ENCODE measurements at regions not wholly inside any gene's neighbourhood (a gene's known extent, or its start where the extent isn't known, plus 50 kb on each side); places are given as distances from the start of the nearest gene placed in this dataset.

DNA sequence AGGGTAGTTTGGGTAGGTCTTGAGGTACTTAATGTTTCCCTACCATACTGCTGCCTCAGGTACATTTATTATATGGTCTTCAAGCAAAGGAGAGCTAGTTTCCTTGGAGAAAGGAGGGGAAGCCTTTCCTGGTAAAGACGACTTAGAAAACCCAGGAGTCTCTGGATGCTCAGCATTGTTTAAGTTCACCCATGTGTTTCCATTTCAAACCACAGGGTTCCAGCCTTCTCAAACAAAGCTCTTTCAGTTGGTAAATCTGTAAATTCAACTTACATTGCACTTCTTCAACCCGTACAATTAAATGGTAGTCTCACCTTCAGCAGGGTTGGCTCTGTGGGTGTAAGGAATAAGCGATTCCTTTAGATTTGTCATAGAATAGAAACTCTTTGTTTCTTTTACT lies 111.9 kb upstream of the UNC5C start:
- H3K36me3 Mint-ChIP-seq (ENCODE audit: low read depth): peaks cover 4% of the 10 kb centered on the region
- TF ChIP-seq, protein P1, sequence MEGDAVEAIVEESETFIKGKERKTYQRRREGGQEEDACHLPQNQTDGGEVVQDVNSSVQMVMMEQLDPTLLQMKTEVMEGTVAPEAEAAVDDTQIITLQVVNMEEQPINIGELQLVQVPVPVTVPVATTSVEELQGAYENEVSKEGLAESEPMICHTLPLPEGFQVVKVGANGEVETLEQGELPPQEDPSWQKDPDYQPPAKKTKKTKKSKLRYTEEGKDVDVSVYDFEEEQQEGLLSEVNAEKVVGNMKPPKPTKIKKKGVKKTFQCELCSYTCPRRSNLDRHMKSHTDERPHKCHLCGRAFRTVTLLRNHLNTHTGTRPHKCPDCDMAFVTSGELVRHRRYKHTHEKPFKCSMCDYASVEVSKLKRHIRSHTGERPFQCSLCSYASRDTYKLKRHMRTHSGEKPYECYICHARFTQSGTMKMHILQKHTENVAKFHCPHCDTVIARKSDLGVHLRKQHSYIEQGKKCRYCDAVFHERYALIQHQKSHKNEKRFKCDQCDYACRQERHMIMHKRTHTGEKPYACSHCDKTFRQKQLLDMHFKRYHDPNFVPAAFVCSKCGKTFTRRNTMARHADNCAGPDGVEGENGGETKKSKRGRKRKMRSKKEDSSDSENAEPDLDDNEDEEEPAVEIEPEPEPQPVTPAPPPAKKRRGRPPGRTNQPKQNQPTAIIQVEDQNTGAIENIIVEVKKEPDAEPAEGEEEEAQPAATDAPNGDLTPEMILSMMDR (IDR thresholded peaks at IDR 0.05): no peak
- no peak overlapping the region for H3K4me3 Mint-ChIP-seq
- DNase-seq: no peak
- H3K9me3 Mint-ChIP-seq: peaks cover 38% of the 10 kb centered on the region
- no peaks in the 10 kb centered on the region for H3K4me1 Mint-ChIP-seq
- peaks cover 8% of the 10 kb centered on the region for H3K27me3 Mint-ChIP-seq (ENCODE audit: low read depth, poor library complexity)
- H3K27ac Mint-ChIP-seq: no peak overlapping the region

DNA sequence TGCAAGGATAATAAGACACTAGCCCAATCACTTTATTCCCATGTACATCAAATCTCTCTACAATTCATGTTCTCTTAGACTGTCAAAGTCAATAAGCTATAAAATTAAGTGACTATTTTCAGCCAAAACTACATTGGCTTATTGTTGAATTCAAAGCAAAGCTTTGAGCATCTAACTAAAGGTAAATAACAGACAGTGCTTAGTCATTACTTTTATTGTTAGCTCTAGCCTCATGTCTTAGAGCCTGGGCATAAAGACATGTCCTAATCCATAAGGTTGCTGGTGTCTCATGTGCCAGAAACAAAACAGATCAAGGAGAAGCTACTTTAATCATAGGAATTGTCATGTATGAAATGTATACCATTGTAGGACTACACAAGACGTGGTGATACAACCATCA lies 103.1 kb upstream of the UNC5C start:
- TF ChIP-seq, protein P1 (IDR thresholded peaks at IDR 0.05): no peak
- H3K9me3 Mint-ChIP-seq: peaks cover 17% of the 10 kb centered on the region
- no peak for DNase-seq
- no peaks in the 10 kb centered on the region for H3K4me1 Mint-ChIP-seq
- no peak overlapping the region for H3K27ac Mint-ChIP-seq
- no peaks in the 10 kb centered on the region for H3K36me3 Mint-ChIP-seq (ENCODE audit: low read depth)
- peaks cover 4% of the 10 kb centered on the region for H3K27me3 Mint-ChIP-seq (ENCODE audit: low read depth, poor library complexity)
- no peak overlapping the region for H3K4me3 Mint-ChIP-seq

DNA sequence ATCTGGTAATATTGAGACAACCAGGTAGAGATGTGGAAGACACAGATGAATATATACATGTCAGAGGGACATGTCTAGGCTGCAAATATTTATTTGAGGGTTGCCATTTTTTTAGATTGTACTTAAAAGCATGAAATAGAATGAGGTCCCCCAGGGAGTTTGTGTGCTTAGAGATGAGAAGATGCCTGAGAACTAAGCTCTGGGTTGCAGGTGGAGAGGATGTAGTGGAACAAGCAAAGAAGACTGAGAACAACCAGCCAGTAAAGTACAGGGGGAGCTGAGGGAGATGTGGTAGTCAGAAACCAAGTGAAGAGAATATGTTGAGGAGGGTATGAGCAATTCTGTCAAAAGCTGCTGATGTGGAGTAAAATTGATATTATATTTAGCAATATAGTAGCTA lies 95.6 kb upstream of the UNC5C start:
- Mint-ChIP-seq H3K4me3 (no peak overlapping the region), H3K27me3 (ENCODE audit: low read depth, poor library complexity) (no peaks in the 10 kb centered on the region), H3K36me3 (ENCODE audit: low read depth) (no peaks in the 10 kb centered on the region), H3K4me1 (peaks cover 11% of the 10 kb centered on the region), H3K27ac (no peak overlapping the region), H3K9me3 (no peaks in the 10 kb centered on the region)
- DNase-seq: no peak
- TF ChIP-seq, protein P1 (IDR thresholded peaks at IDR 0.05): no peak

DNA sequence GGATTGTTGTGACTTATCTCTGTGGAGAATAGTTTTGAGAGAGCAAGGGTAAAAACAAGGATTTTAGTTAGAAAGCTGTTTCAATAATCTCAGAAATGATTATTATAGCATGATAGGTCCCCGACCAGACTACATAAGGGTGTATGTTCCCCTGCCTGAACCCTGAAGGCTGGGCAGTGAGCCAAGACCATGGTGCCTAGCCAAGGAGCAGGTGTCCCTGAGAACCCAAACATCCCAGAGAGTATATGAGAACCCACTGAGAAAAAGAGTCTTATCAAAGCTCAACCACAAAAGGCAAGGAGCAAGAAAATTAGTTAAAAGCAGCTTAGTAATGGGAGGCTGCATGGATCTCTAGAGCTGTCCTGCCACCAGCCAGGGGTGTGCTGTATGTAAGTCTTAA lies 94.9 kb upstream of the UNC5C start:
- no peak overlapping the region for H3K27ac Mint-ChIP-seq
- TF ChIP-seq, protein P1 (IDR thresholded peaks at IDR 0.05): no peak
- no peak overlapping the region for H3K4me3 Mint-ChIP-seq
- peaks cover 11% of the 10 kb centered on the region for H3K4me1 Mint-ChIP-seq
- no peak for DNase-seq
- no peaks in the 10 kb centered on the region for H3K36me3 Mint-ChIP-seq (ENCODE audit: low read depth)
- H3K27me3 Mint-ChIP-seq (ENCODE audit: low read depth, poor library complexity): no peaks in the 10 kb centered on the region
- H3K9me3 Mint-ChIP-seq: no peaks in the 10 kb centered on the region

DNA sequence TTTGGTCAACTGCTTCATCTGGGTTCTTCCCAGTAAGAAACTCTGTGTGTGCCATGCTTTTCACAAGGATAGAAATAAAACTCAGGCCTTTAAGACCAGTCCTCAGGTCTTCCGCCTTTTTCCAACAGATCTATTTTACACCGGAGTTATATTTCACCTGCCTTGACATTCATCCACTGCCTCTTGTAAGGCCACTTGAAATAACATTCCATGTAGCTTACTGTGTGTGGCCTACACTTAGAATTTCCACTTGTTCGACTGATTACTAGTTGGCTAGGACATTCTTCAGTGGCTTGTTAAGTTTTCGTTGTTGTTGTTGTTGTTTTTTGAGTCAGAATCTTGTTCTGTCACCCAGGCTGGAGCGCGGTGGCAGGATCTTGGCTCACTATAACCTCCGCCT lies 92.8 kb upstream of the UNC5C start:
- Mint-ChIP-seq H3K4me1 (peaks cover 11% of the 10 kb centered on the region), H3K4me3 (no peak overlapping the region), H3K9me3 (no peaks in the 10 kb centered on the region), H3K27ac (no peak overlapping the region), H3K36me3 (ENCODE audit: low read depth) (no peaks in the 10 kb centered on the region), H3K27me3 (ENCODE audit: low read depth, poor library complexity) (no peaks in the 10 kb centered on the region)
- TF ChIP-seq, protein P1 (IDR thresholded peaks at IDR 0.05): no peak
- DNase-seq: no peak

DNA sequence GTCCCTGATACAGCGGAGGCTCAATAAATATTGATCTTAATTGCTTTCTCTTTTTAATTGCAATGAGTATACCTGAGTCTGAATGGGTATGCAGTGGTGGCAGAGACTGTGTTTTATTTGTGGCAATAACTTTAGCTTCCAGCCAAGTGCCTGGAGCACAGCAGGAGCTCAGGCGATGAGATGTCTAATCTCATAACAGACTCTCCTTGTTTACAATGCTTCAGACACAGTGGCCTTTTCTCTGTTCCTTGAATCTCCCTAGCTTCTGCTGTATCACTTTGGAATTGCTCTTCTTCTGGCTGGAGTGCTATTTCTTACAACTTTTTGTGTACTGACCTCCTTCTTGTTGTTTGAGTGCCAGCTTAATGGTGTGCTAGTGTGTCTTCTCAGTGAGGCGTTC lies 91.5 kb upstream of the UNC5C start:
- Mint-ChIP-seq H3K4me1 (peaks cover 11% of the 10 kb centered on the region), H3K9me3 (no peaks in the 10 kb centered on the region), H3K27ac (peak overlapping the region; percentile 1), H3K27me3 (ENCODE audit: low read depth, poor library complexity) (no peaks in the 10 kb centered on the region), H3K4me3 (no peak overlapping the region), H3K36me3 (ENCODE audit: low read depth) (no peaks in the 10 kb centered on the region)
- TF ChIP-seq, protein P1 (IDR thresholded peaks at IDR 0.05): no peak
- DNase-seq: no peak

All from nephron progenitor cell (in vitro differentiated cells).